ENCODE measurements at regions not wholly inside any gene's neighbourhood (a gene's known extent, or its start where the extent isn't known, plus 50 kb on each side); places are given as distances from the start of the nearest gene placed in this dataset.

GRCh38 chr6:43974643-43975230, 152.5 kb downstream of the MRPL14 start:
- no peak for TF ChIP-seq CTCF (IDR thresholded peaks at IDR 0.05)
- no peak for TF ChIP-seq POLR2A (IDR thresholded peaks at IDR 0.05)
